ENCODE measurements at regions not wholly inside any gene's neighbourhood (a gene's known extent, or its start where the extent isn't known, plus 50 kb on each side); places are given as distances from the start of the nearest gene placed in this dataset.

GRCh38 chr17:73956595-73957465 lies 246.6 kb upstream of the RPL38 start:
- Histone ChIP-seq H3K79me2 (ENCODE audit: low read depth) (no peaks in the 10 kb centered on the region), H3K4me3 (no peak overlapping the region), H3K36me3 (no peaks in the 10 kb centered on the region), H3K4me2 (no peak overlapping the region), H3K4me1 (peaks cover 4% of the 10 kb centered on the region), H3K27ac (no peak overlapping the region), H3K9me3 (ENCODE audit: low read depth) (no peaks in the 10 kb centered on the region), H3K9ac (no peak overlapping the region), H4K20me1 (ENCODE audit: low read depth) (no peaks in the 10 kb centered on the region), H2AFZ (replicated peaks) (no peak overlapping the region), H3K27me3 (no peaks in the 10 kb centered on the region), H3F3A (ENCODE audit: low read depth) (peaks cover 24% of the 10 kb centered on the region)
- no peak overlapping the region for H3K4me3 Mint-ChIP-seq
- DNase-seq (ENCODE audit: low spot score): peak; percentile 90
- no peak for TF ChIP-seq EZH2phosphoT487 (IDR thresholded peaks at IDR 0.05)
- TF ChIP-seq CTCF (IDR thresholded peaks at IDR 0.05): peak; percentile 79
- no peak for TF ChIP-seq EZH2 (IDR thresholded peaks at IDR 0.05)
- H3K27ac Mint-ChIP-seq: no peak overlapping the region
- peaks cover 2% of the 10 kb centered on the region for H3K27me3 Mint-ChIP-seq (ENCODE audit: insufficient read depth, low read depth)
- H3K9me3 Mint-ChIP-seq: peaks cover 11% of the 10 kb centered on the region
- peaks cover 9% of the 10 kb centered on the region for H3K4me1 Mint-ChIP-seq
- peaks cover 4% of the 10 kb centered on the region for H3K36me3 Mint-ChIP-seq

GRCh38 chr17:73957564-73957963 lies 245.9 kb upstream of the RPL38 start:
- Mint-ChIP-seq H3K27me3 (ENCODE audit: insufficient read depth, low read depth) (peaks cover 2% of the 10 kb centered on the region), H3K9me3 (peaks cover 11% of the 10 kb centered on the region), H3K27ac (no peak overlapping the region), H3K4me3 (no peak overlapping the region), H3K4me1 (peaks cover 5% of the 10 kb centered on the region), H3K36me3 (peaks cover 4% of the 10 kb centered on the region)
- TF ChIP-seq EZH2phosphoT487 (IDR thresholded peaks at IDR 0.05) (no peak), EZH2 (IDR thresholded peaks at IDR 0.05) (no peak), CTCF (IDR thresholded peaks at IDR 0.05) (no peak)
- Histone ChIP-seq H3K27ac (no peak overlapping the region), H3K79me2 (ENCODE audit: low read depth) (no peaks in the 10 kb centered on the region), H3K4me3 (no peak overlapping the region), H4K20me1 (ENCODE audit: low read depth) (no peaks in the 10 kb centered on the region), H3K4me1 (no peaks in the 10 kb centered on the region), H3K9me3 (ENCODE audit: low read depth) (no peaks in the 10 kb centered on the region), H3K9ac (no peak overlapping the region), H3K4me2 (no peak overlapping the region), H2AFZ (replicated peaks) (no peak overlapping the region), H3F3A (ENCODE audit: low read depth) (peaks cover 22% of the 10 kb centered on the region), H3K27me3 (no peaks in the 10 kb centered on the region), H3K36me3 (no peaks in the 10 kb centered on the region)
- DNase-seq (ENCODE audit: low spot score): no peak

- Mint-ChIP-seq H3K36me3 (peaks cover 4% of the 10 kb centered on the region), H3K27ac (peak overlapping the region; percentile 31), H3K4me3 (no peak overlapping the region), H3K9me3 (peaks cover 11% of the 10 kb centered on the region), H3K4me1 (peaks cover 5% of the 10 kb centered on the region), H3K27me3 (ENCODE audit: insufficient read depth, low read depth) (peaks cover 2% of the 10 kb centered on the region)
- no peaks in the 10 kb centered on the region for H3K27me3 ChIP-seq
- H3F3A ChIP-seq (ENCODE audit: low read depth): peaks cover 17% of the 10 kb centered on the region
- no peaks in the 10 kb centered on the region for H3K9me3 ChIP-seq (ENCODE audit: low read depth)
- no peak overlapping the region for H2AFZ ChIP-seq (replicated peaks)
- H4K20me1 ChIP-seq (ENCODE audit: low read depth): no peaks in the 10 kb centered on the region
- TF ChIP-seq EZH2 (IDR thresholded peaks at IDR 0.05) (no peak), CTCF (IDR thresholded peaks at IDR 0.05) (no peak), EZH2phosphoT487 (IDR thresholded peaks at IDR 0.05) (no peak)
- no peaks in the 10 kb centered on the region for H3K36me3 ChIP-seq
- H3K27ac ChIP-seq: no peak overlapping the region
- H3K79me2 ChIP-seq (ENCODE audit: low read depth): no peaks in the 10 kb centered on the region
- DNase-seq (ENCODE audit: low spot score): no peak
- no peaks in the 10 kb centered on the region for H3K4me1 ChIP-seq
- H3K9ac ChIP-seq: no peak overlapping the region
- no peak overlapping the region for H3K4me2 ChIP-seq
- H3K4me3 ChIP-seq: no peak overlapping the region
These were observed 245.0 kb upstream of the RPL38 start for GRCh38 chr17:73958453-73958852.

Data from neural progenitor cell (in vitro differentiated cells).